ENCODE measurements at regions not wholly inside any gene's neighbourhood (a gene's known extent, or its start where the extent isn't known, plus 50 kb on each side); places are given as distances from the start of the nearest gene placed in this dataset.

DNA sequence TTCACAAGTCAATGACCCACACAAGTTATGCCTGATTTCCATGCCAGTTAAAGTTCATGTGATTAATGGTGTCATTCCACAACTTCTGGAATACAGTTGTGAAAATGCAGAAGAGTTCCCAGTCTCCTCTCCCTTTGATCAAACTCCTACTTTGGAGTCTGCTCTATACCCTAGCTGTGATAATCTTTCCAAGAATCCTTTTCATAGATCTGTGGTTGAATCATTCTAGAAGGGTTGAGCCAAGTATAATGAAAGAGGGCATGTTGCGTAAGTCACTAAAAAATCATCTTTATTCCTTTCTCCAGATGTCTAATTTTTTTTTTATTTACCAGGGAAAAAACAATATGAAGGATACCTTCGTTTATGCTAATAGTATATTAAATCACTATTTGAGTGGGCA, 89.7 kb upstream of the CARD18 start:
- no peaks in the 10 kb centered on the region for H3F3A ChIP-seq (ENCODE audit: insufficient read depth, low read length, poor library complexity, severe bottlenecking)
- H4K20me1 ChIP-seq (ENCODE audit: insufficient read depth) = no peaks in the 10 kb centered on the region
- no peak overlapping the region for H3K9ac ChIP-seq (ENCODE audit: low read length)
- H3K4me2 ChIP-seq (ENCODE audit: low read length) = no peak overlapping the region
- no peaks in the 10 kb centered on the region for H3K79me2 ChIP-seq (replicated peaks; ENCODE audit: insufficient read depth, low read length)
- no peaks in the 10 kb centered on the region for H3K36me3 ChIP-seq (ENCODE audit: insufficient read depth, low read length)
- H3K4me3 ChIP-seq (ENCODE audit: low read length) = no peak overlapping the region
- no peaks in the 10 kb centered on the region for H3K9me3 ChIP-seq (ENCODE audit: low read length)
- TF ChIP-seq SMC3 (conservative IDR thresholded peaks at IDR 0.05; ENCODE audit: poor library complexity) (no peak), MXI1 (conservative IDR thresholded peaks at IDR 0.05; ENCODE audit: poor library complexity, severe bottlenecking) (no peak), TAF1 (IDR thresholded peaks at IDR 0.05; ENCODE audit: low read depth) (no peak), EZH2 (IDR thresholded peaks at IDR 0.05; ENCODE audit: borderline replicate concordance, insufficient read depth, low read length, poor library complexity, severe bottlenecking) (no peak), EP300 (conservative IDR thresholded peaks at IDR 0.05; ENCODE audit: poor library complexity, severe bottlenecking) (no peak)
- TF ChIP-seq, protein P1, sequence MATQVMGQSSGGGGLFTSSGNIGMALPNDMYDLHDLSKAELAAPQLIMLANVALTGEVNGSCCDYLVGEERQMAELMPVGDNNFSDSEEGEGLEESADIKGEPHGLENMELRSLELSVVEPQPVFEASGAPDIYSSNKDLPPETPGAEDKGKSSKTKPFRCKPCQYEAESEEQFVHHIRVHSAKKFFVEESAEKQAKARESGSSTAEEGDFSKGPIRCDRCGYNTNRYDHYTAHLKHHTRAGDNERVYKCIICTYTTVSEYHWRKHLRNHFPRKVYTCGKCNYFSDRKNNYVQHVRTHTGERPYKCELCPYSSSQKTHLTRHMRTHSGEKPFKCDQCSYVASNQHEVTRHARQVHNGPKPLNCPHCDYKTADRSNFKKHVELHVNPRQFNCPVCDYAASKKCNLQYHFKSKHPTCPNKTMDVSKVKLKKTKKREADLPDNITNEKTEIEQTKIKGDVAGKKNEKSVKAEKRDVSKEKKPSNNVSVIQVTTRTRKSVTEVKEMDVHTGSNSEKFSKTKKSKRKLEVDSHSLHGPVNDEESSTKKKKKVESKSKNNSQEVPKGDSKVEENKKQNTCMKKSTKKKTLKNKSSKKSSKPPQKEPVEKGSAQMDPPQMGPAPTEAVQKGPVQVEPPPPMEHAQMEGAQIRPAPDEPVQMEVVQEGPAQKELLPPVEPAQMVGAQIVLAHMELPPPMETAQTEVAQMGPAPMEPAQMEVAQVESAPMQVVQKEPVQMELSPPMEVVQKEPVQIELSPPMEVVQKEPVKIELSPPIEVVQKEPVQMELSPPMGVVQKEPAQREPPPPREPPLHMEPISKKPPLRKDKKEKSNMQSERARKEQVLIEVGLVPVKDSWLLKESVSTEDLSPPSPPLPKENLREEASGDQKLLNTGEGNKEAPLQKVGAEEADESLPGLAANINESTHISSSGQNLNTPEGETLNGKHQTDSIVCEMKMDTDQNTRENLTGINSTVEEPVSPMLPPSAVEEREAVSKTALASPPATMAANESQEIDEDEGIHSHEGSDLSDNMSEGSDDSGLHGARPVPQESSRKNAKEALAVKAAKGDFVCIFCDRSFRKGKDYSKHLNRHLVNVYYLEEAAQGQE (IDR thresholded peaks at IDR 0.05; ENCODE audit: borderline replicate concordance) = no peak
- TF ChIP-seq, protein P2, sequence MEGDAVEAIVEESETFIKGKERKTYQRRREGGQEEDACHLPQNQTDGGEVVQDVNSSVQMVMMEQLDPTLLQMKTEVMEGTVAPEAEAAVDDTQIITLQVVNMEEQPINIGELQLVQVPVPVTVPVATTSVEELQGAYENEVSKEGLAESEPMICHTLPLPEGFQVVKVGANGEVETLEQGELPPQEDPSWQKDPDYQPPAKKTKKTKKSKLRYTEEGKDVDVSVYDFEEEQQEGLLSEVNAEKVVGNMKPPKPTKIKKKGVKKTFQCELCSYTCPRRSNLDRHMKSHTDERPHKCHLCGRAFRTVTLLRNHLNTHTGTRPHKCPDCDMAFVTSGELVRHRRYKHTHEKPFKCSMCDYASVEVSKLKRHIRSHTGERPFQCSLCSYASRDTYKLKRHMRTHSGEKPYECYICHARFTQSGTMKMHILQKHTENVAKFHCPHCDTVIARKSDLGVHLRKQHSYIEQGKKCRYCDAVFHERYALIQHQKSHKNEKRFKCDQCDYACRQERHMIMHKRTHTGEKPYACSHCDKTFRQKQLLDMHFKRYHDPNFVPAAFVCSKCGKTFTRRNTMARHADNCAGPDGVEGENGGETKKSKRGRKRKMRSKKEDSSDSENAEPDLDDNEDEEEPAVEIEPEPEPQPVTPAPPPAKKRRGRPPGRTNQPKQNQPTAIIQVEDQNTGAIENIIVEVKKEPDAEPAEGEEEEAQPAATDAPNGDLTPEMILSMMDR (IDR thresholded peaks at IDR 0.05; ENCODE audit: poor library complexity, severe bottlenecking) = no peak
- H3K27ac ChIP-seq (ENCODE audit: low read length) = no peak overlapping the region
- H2AFZ ChIP-seq (ENCODE audit: low read depth, low read length) = no peak overlapping the region
- no peaks in the 10 kb centered on the region for H3K27me3 ChIP-seq (ENCODE audit: insufficient read depth, low read depth, low read length)
- no peaks in the 10 kb centered on the region for H3K9me2 ChIP-seq (ENCODE audit: insufficient read depth, low read length)

DNA sequence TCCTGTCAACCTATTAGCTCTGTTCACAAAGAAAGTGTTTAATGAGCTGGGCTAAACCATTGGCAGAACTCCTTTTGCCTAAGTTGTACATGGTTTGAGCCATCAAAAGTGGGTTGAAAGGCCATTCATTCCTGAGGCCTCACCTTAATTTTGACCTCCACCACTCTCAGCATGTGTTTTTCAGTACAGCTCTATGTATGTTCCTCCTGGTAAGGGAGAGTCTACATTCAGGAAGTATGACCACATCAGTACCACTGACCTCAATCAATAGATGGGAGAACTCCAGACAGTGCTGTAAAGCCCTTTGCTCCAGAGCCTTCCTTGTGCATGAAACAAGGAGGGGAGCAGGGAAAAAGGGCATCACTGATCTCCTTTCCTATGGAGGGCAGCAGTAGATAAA, 87.8 kb upstream of the CARD18 start:
- no peaks in the 10 kb centered on the region for H3K9me2 ChIP-seq (ENCODE audit: insufficient read depth, low read length)
- TF ChIP-seq EP300 (conservative IDR thresholded peaks at IDR 0.05; ENCODE audit: poor library complexity, severe bottlenecking) (no peak), POLR2AphosphoS5 (IDR thresholded peaks at IDR 0.05) (no peak), RAD21 (conservative IDR thresholded peaks at IDR 0.05) (no peak), TAF1 (IDR thresholded peaks at IDR 0.05; ENCODE audit: low read depth) (no peak), SMC3 (conservative IDR thresholded peaks at IDR 0.05; ENCODE audit: poor library complexity) (no peak), EZH2 (IDR thresholded peaks at IDR 0.05; ENCODE audit: borderline replicate concordance, insufficient read depth, low read length, poor library complexity, severe bottlenecking) (no peak), MXI1 (conservative IDR thresholded peaks at IDR 0.05; ENCODE audit: poor library complexity, severe bottlenecking) (no peak)
- TF ChIP-seq, protein P1 (IDR thresholded peaks at IDR 0.05; ENCODE audit: borderline replicate concordance) = no peak
- TF ChIP-seq, protein P2 (IDR thresholded peaks at IDR 0.05; ENCODE audit: poor library complexity, severe bottlenecking) = no peak
- H3K4me3 ChIP-seq (ENCODE audit: low read length) = no peak overlapping the region

More for the DNA sequence above, 87.8 kb upstream of the CARD18 start:
- Histone ChIP-seq H3K27me3 (ENCODE audit: insufficient read depth, low read depth, low read length) (no peaks in the 10 kb centered on the region), H4K20me1 (ENCODE audit: insufficient read depth) (no peaks in the 10 kb centered on the region), H3K9ac (ENCODE audit: low read length) (no peak overlapping the region), H3K4me2 (ENCODE audit: low read length) (no peak overlapping the region), H3K9me3 (ENCODE audit: low read length) (no peaks in the 10 kb centered on the region), H3K27ac (ENCODE audit: low read length) (no peak overlapping the region), H3K79me2 (replicated peaks; ENCODE audit: insufficient read depth, low read length) (no peaks in the 10 kb centered on the region), H3K36me3 (ENCODE audit: insufficient read depth, low read length) (no peaks in the 10 kb centered on the region), H2AFZ (ENCODE audit: low read depth, low read length) (no peak overlapping the region), H3F3A (ENCODE audit: insufficient read depth, low read length, poor library complexity, severe bottlenecking) (no peaks in the 10 kb centered on the region)
